Esophagus muscularis mucosa (tissue), 4 donors: ENCODE measurements at regions not wholly inside any gene's neighbourhood (a gene's known extent, or its start where the extent isn't known, plus 50 kb on each side); places are given as distances from the start of the nearest gene placed in this dataset.

ENCODE experiments used
- CTCF ChIP-seq, 3 experiments: fragments of 200-600 bp in 2 of 3; fragments of 450-650 bp in 1 of 3; sonication (generic) in 2 of 3; IDR thresholded peaks; one replicate each; pipeline ENCODE4 v1.5.1; 2017 to 2019; ENCODE audit warnings: antibody characterized with exemption in 3 of 3, mild to moderate bottlenecking in 2 of 3, moderate library complexity in 1 of 3
- EP300 ChIP-seq: sonication (generic); formaldehyde crosslinking; IDR thresholded peaks from one replicate; pipeline ENCODE4 v1.6.1; 2017; ENCODE audit warnings: antibody characterized with exemption
- POLR2A ChIP-seq: fragments of 450-650 bp; IDR thresholded peaks from one replicate; pipeline ENCODE4 v1.6.1; 2017; ENCODE audit warnings: antibody characterized with exemption, moderate library complexity, mild to moderate bottlenecking, low read depth
- POLR2AphosphoS5 ChIP-seq, 2 donors: sonication (generic); formaldehyde crosslinking; IDR thresholded peaks; one replicate each; pipeline ENCODE4 v1.6.1; 2017; ENCODE audit warnings: antibody characterized with exemption in 2 of 2

- TF ChIP-seq POLR2A (no peak), CTCF (IDR thresholded peaks at IDR 0.05) (no peak), EP300 (no peak), POLR2AphosphoS5 (IDR thresholded peaks at IDR 0.05) (no peak)
Observed at GRCh38 chr19:5273782-5274181, 66.8 kb downstream of the PTPRS start.
